Left lung (tissue), 4 donors: ENCODE measurements at regions not wholly inside any gene's neighbourhood (a gene's known extent, or its start where the extent isn't known, plus 50 kb on each side); places are given as distances from the start of the nearest gene placed in this dataset.
A peak's percentile ranks its signal among the peaks of the same experiment; 100 is the strongest.

Experiments
- ATAC-seq: fragments of 200-7000 bp; cut with Tn5 transposase; one replicate; pipeline ENCODE4 v1.9.1; 2020; ENCODE audit warnings: moderate library complexity
- DNase-seq, 4 donors: peaks; one replicate each; pipeline ENCODE4 v3.0.0-alpha.2; 2013 to 2020
- H3K27ac ChIP-seq, 2 donors: fragments of 200-600 bp; sonication (generic) in 1 of 2; one replicate each; pipeline versions ENCODE4 v1.5.0 to v1.8.0; 2020 to 2021
- H3K27me3 ChIP-seq, 2 donors: fragments of 200-600 bp; sonication (generic) in 1 of 2; one replicate each; pipeline versions ENCODE4 v1.5.0 to v1.8.0; 2020 to 2021
- H3K36me3 ChIP-seq, 2 donors: fragments of 200-600 bp; sonication (generic) in 1 of 2; one replicate each; pipeline versions ENCODE4 v1.5.0 to v1.8.0; 2020 to 2021
- H3K4me1 ChIP-seq, 2 donors: fragments of 200-600 bp; one replicate each; pipeline ENCODE4 v1.8.0; 2021
- H3K4me3 ChIP-seq, 2 donors: fragments of 200-600 bp; sonication (generic) in 1 of 2; one replicate each; pipeline versions ENCODE4 v1.5.0 to v1.8.0; 2020 to 2021; ENCODE audit warnings: mild to moderate bottlenecking in 1 of 2
- H3K9me3 ChIP-seq, 2 donors: fragments of 200-600 bp; sonication (generic) in 1 of 2; one replicate each; pipeline versions ENCODE4 v1.5.0 to v1.8.0; 2020 to 2021
- intact Hi-C, 2 donors: fragments of 100-400 bp; cut with DNase I; formaldehyde crosslinking; loops; one replicate each; pipeline versions ENCODE4 v1.11.2 to v1.14.2; 2022
- TF ChIP-seq, protein P1 (sequence below), 2 donors: fragments of 200-600 bp; sonication (generic) in 1 of 2; IDR thresholded peaks; one replicate each; pipeline versions ENCODE4 v1.5.0 to v1.8.0; 2021; ENCODE audit warnings: antibody characterized with exemption in 2 of 2
- donor health status: DM: no; HTN: yes; CAD: no.
- donor health status: DM: no; HTN: no; CAD: no.

DNA sequence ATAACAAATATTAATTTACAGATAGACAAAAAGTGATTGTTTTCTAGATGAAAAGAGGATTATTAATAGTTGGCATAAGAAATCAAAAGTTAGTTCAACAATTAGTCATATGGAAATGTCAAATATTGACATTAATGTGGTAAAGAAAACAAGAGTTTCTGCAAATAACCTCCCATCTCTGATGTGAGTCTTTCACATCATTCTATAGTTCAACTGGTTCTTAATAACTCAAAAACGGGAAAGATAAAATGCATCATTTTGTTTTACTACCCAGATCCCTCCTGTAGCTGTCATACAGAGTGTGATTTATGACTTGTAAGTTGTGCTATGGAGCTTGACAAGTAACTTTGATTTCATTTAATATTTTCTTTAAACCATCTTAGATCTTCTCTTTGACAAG, 594.8 kb downstream of the ZWINT start:
- DNase-seq (no peak), ATAC-seq (no peak)
- Histone ChIP-seq H3K27ac (no peak overlapping the region), H3K9me3 (no peaks in the 10 kb centered on the region), H3K36me3 (no peaks in the 10 kb centered on the region), H3K27me3 (no peaks in the 10 kb centered on the region), H3K4me3 (no peak overlapping the region), H3K4me1 (no peaks in the 10 kb centered on the region)
- intact Hi-C loops: no loop called here
- TF ChIP-seq, protein P1, sequence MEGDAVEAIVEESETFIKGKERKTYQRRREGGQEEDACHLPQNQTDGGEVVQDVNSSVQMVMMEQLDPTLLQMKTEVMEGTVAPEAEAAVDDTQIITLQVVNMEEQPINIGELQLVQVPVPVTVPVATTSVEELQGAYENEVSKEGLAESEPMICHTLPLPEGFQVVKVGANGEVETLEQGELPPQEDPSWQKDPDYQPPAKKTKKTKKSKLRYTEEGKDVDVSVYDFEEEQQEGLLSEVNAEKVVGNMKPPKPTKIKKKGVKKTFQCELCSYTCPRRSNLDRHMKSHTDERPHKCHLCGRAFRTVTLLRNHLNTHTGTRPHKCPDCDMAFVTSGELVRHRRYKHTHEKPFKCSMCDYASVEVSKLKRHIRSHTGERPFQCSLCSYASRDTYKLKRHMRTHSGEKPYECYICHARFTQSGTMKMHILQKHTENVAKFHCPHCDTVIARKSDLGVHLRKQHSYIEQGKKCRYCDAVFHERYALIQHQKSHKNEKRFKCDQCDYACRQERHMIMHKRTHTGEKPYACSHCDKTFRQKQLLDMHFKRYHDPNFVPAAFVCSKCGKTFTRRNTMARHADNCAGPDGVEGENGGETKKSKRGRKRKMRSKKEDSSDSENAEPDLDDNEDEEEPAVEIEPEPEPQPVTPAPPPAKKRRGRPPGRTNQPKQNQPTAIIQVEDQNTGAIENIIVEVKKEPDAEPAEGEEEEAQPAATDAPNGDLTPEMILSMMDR (IDR thresholded peaks at IDR 0.05): no peak

DNA sequence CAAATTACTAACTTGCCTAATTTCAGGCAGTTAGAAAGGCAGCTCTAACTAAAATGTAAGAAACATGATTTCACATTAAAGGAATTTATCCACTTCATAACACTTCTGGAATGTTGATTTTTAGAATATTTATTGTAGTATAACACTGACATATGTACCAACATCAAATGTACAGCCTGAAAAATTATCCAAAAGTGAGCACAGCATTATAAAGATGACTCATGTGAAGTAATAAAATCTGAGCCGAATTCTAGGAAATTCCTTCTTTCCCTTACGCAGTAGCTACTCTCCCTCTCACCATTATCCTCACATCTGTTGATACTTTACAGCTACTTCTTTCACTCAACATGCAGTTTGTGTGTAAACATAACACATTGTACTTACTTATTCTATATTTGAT, 610.6 kb downstream of the ZWINT start:
- TF ChIP-seq, protein P1 (IDR thresholded peaks at IDR 0.05): no peak
- Histone ChIP-seq H3K4me1 (no peaks in the 10 kb centered on the region), H3K36me3 (no peaks in the 10 kb centered on the region), H3K9me3 (no peaks in the 10 kb centered on the region), H3K4me3 (no peak overlapping the region), H3K27me3 (no peaks in the 10 kb centered on the region), H3K27ac (no peak overlapping the region)
- intact Hi-C loops: no loop called here
- DNase-seq (no peak), ATAC-seq (no peak)

DNA sequence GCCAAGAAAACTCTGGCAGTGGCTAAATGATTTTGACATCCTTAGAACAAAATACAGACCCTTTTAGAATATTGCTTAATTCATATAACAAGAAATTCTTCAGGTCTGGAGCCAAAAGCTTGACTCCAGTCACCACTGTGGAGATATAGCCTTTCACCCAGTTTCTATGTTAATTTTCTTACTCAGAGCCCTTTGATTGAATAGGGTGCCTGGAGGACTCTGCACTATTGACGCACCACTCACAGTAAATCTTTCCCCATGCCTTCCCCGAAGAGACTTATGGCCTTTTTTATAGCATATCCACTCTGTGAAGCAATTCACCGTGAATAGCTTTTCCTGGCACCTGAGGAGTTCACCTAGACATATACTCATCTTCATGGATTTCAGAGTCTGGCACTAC, 613.8 kb downstream of the ZWINT start:
- TF ChIP-seq, protein P1 (IDR thresholded peaks at IDR 0.05): no peak
- H3K4me3 ChIP-seq: no peak overlapping the region
- no peaks in the 10 kb centered on the region for H3K9me3 ChIP-seq
- no peaks in the 10 kb centered on the region for H3K36me3 ChIP-seq
- H3K27me3 ChIP-seq: no peaks in the 10 kb centered on the region
- intact Hi-C loops: no loop called here
- ATAC-seq (peak; percentile 66), DNase-seq (no peak)
- no peaks in the 10 kb centered on the region for H3K4me1 ChIP-seq
- H3K27ac ChIP-seq: no peak overlapping the region

DNA sequence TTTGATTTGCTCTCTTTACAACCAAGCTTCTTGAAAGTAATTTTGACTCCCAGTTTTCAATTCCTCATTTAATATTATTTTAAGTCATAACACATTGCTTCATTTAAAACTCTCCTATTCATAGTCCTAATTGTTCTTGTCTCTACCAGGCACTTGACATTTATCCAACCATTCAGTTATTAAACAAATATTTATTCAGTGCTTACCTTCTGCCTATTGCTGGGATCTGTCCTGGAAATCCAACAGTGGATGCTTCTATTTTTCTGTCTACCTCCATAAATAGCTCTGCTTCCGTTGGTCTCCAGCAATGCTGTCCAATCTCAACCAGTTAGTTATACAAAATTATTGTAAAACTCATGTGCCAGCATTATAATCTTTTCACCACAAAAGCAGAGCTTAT, 615.1 kb downstream of the ZWINT start:
- no peaks in the 10 kb centered on the region for H3K9me3 ChIP-seq
- H3K4me1 ChIP-seq: no peaks in the 10 kb centered on the region
- no peaks in the 10 kb centered on the region for H3K36me3 ChIP-seq
- intact Hi-C loops: no loop called here
- no peak overlapping the region for H3K27ac ChIP-seq
- no peaks in the 10 kb centered on the region for H3K27me3 ChIP-seq
- ATAC-seq (peak; percentile 54), DNase-seq (no peak)
- no peak overlapping the region for H3K4me3 ChIP-seq
- TF ChIP-seq, protein P1 (IDR thresholded peaks at IDR 0.05): no peak

DNA sequence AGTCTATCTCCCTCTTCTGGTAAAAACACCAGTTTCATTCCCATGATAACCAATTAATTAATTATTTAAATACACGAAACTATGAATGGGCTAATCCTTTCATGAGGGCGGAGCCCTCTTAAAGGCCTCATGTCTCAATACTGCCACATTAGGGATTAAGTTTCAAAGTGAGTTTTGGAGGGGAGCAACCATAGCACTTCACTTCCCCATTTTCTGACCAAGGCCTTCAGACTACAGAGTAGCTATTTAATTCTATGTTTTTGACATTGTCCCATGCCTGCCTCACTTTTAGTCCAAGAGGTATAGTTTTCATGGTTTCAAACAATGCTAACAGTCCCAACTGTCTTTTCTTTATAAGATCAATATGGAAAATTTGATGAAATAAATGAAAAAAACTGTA, 618.6 kb downstream of the ZWINT start:
- ATAC-seq: no peak
- Histone ChIP-seq H3K27me3 (no peaks in the 10 kb centered on the region), H3K4me1 (no peaks in the 10 kb centered on the region), H3K36me3 (no peaks in the 10 kb centered on the region), H3K9me3 (no peaks in the 10 kb centered on the region), H3K27ac (no peak overlapping the region), H3K4me3 (no peak overlapping the region)
- DNase-seq: no peak
- intact Hi-C loops: no loop called here
- TF ChIP-seq, protein P1 (IDR thresholded peaks at IDR 0.05): no peak
